Left renal cortex interstitium (tissue), 4 donors: ENCODE measurements at regions not wholly inside any gene's neighbourhood (a gene's known extent, or its start where the extent isn't known, plus 50 kb on each side); places are given as distances from the start of the nearest gene placed in this dataset.

Source experiments
- DNase-seq, 4 donors: peaks; one replicate each; pipeline ENCODE4 v3.0.0-alpha.2; 2013; ENCODE audit warnings: low read depth in 4 of 4, low spot score in 2 of 4, missing footprints in 1 of 4

- DNase-seq, result no peak
Measured at GRCh38 chr5:58122848-58123392, 337.0 kb downstream of the PLK2 start.

- DNase-seq, result no peak
Measured at GRCh38 chr5:58122157-58122556, 337.7 kb downstream of the PLK2 start.

DNA sequence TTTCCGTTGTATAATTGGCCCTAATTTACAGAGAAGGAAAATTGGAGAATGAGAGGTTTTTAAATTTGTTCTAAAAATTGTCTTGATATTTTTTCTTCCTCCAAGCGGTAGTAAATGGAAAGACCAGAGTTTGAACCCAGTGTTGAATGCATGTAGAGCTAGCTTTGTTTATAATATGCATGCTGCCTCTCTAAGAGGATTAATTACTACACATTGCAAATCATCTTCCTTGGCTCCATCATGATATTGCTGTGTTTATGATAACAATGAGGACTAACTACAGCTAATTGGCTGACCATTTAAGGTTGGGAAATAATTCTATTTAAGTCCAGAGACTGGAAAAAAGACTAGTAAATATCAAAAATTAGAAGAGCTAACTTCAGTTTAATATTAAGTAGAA is 338.5 kb downstream of the PLK2 start:
- no peak for DNase-seq

DNA sequence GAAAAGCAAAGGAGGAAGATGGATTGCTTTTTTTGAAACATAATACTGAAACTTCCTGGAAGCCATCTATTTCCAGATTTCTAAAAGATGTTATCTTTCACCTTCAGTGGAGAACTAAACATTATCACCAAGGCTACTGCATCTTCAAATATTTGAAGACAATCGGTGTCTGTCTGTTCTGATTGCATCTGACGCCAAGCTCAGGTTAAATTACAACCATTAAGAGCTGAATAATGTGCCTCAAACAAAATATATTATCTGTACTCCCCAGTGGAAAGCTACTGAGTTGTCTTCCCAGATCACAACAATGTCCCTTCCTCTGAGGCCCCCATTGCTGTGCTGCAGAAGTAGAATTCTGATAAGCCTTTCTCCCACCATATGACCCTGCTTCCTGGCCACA is 342.3 kb downstream of the PLK2 start:
- no peak for DNase-seq

- DNase-seq, result no peak
Measured at GRCh38 chr5:58116346-58116745, 343.5 kb downstream of the PLK2 start.

DNA sequence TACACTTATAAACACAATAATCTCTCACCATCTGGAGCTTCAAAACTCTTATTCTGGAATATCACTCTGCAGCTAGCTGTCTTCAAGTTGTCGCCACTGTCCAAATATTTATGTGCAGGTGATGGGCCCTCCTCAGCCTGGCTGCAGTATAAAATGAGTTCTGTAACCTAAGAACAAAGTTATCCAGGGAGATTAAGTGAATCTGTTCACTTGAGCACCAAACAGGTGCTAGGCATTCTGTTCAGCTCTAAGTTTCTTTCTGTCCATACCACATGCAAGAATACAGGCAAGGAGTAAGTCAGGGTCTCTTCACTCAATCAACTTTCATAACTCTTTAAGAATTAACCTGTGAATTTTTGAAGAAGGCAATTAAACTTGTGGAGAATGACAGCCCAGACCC is 344.1 kb downstream of the PLK2 start:
- no peak for DNase-seq

GRCh38 chr5:58114324-58114723 is 345.6 kb downstream of the PLK2 start:
- no peak for DNase-seq

- DNase-seq, result no peak
Measured at GRCh38 chr5:58113172-58113571, 346.7 kb downstream of the PLK2 start.

- DNase-seq, result no peak
Measured at GRCh38 chr5:58108511-58108910, 351.4 kb downstream of the PLK2 start.

DNA sequence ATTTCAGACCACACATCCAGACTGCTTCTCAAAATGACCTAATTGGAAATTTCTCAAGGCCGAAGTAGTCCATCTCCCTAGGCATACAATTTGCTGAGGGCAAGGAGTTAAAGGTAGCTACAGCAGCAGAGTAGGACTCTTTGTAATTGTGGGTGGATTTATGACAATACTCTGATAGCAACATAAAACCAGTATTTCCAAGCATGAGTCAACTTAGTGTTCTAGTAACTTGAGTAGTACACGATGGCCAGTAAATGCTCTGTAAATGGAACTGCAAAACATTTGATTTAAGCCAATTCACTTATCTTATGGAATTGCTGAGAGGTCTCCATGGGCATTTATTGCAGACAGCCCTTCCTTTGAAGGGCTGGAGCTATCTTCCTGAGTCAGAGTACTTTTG is 352.2 kb downstream of the PLK2 start:
- DNase-seq, result no peak

DNA sequence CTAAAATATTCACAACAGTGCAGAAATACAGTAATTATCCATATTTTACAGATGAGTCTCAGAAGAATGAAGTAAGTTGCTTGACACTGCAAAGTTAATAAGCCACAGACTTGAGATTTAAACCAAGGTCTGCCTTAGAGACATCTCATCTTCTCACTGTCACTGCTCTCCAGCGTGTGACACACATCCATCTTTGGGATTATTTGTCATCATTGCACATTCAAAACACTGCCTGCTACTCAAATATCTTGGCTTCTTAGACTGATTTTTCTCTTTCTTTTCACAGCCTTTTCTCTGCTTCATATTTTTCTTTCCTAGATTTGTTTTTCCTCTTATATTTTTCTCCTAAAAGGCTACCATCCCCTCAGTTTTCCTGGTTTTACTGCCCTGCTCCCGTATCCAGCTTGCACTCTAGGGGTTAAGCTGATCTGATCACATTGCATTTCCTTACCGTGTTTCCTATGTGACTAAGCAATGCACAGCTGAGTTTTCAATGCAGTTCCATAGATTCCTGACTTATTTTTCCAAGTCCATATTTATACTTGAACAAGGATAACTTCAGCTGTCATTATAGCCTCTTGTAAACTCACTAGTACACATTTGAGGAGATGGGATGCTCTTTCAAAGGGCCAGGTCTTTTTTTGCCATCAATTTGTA is 353.0 kb downstream of the PLK2 start:
- no peak for DNase-seq

DNA sequence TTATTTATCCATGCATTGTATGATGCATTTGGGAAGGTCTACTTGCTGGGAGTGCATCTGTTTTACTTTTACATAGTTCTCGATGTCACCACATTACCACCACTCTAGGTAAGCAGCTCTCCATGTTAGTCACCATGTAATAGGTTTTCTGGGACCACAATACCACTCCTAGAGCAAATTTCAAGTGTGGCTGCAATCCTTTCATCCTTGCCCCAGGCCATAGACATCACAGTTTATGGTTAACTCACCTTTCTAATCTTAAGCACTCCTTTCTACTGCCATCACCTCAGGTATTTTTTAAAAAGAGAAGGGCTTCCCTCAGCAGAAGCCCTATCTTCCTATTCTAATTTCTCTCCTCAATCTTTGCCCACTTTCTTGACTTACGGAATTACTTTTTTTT is 354.1 kb downstream of the PLK2 start:
- no peak for DNase-seq

DNA sequence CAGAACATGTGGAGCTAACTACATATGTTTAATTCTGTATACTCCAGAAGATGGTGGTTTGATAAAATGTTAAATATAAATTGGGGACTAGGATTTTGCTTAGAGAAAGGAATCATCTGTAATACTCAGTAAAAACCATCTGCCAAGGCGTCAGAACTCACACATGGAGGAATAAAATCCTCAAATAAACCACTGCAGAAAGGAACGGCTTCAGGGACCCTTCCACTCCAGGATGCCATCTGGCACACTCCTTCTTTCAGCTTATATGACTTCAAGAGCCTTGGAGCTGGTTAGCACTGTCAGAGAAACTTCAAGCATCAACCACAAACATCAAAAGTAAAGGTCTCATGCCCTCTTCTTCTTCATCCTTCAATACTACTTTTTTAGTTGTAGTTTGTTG is 360.6 kb downstream of the PLK2 start:
- DNase-seq, result no peak

- no peak for DNase-seq
Measured at GRCh38 chr5:58094031-58094430, 365.9 kb downstream of the PLK2 start.

DNA sequence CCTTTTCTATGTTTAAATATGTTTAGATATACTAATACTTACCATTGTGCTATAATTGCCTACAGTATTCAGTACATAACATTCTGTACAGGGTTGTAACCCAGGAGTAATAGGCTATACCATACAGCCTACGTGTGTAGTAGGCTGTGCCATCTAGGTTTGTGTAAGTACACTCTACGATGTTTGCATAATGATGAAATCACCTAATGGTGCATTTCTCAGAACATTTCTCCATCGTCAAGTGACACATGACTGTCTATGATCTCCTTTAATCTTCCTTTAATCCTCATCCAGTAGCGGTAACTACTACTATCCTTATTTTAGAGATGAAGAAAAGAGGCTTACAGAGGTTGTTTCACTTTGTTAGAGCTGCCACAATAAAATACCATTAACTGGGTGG is 369.2 kb downstream of the PLK2 start:
- DNase-seq, result no peak

DNA sequence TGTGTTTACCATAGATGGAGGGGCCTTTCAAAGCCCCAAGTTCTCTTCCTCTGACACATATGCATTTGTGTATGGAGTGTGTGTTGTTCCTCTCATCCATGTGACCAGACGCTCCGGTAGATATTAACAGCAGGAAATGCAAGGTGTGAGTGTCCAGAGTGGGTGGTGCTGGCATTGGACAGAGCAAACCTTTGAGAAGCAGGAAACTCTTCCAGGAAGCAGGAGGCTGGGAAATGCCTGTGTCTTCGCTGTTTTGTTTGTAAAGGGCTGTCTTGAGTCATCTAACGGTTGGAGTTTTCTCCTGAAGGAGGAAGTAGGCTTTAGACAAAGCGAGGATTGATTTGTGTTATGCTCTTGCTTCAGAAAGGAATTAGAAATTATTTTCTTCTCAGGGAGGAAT is 370.9 kb downstream of the PLK2 start:
- no peak for DNase-seq

DNA sequence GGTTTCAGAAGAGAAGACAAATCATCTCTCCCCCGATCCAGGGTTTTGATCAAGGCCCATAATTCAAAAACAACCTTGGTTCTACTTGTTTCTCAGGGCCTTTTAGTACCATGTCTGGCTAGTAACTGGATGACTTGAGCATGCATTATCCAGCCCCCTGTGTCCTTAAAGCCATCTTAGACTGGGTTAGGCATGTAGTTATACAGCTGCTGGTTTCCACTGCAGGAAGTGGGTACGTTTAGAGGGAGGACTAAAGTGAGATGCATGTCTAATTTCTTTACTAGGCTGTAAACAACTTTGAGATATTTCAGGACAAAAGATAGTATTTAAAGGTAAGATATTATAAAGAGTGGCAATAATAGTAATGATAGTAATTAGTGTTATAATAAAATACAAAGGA is 372.0 kb downstream of the PLK2 start:
- DNase-seq, result no peak

DNA sequence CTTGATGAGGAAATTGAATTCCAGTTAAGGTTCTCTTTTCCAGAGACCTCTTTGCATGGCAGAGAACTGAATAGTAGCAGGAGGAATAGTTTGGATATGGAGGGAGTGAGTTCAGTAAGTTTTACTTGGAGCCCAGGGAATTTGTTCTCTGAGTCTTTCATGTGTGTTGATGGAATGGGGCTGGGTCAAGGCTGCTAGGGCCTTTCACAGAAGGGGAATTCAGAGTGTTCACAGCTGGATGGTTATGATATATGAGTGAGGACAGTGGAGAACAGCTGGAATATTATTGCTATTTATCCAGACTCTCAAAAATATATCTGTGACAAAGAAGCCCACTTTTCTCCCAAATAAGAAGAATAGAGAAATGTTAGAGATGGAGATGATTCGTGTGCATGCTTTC is 372.8 kb downstream of the PLK2 start:
- DNase-seq, result peak in 3 of 4 donors; percentile 46 to 66 (median 48)

- no peak for DNase-seq
Measured at GRCh38 chr5:58085800-58086199, 374.1 kb downstream of the PLK2 start.

DNA sequence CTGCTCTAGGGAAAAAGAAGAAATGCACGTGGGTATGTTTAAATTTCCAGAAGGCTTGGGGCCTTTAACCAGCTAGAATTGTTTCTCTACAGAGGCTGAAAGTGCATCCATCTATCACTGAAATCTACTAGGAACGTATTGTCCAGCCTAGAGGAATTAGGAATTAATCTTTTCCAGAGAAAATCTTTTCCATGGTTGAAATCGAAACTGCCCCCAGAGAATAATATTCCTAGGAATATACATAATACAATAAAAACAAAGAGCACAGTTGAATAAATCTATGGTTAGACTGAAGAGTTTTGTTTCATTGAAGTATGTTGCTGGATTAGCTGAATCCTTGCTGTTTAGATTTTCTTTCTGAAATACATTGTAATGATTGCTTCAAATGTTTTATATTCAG is 378.5 kb downstream of the PLK2 start:
- no peak for DNase-seq

DNA sequence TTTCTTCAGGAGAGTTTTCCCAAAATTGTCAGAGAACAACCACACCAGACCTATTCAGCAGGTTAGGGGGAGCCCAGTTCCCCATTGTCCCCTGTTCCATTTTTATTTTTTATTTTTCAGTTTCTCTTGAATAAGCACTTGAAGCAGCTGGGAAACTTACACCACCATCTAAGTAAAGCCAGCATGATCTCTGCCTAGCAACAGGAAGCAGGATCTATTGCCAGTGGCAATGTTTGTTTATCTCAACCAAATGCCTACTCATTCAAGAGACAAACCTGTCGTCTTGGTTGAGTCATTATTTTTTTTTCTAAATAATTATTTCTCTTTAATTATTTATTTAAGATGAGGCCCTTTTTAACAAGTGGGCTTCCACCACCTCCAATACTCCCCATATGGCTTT is 379.3 kb downstream of the PLK2 start:
- DNase-seq, result no peak

DNA sequence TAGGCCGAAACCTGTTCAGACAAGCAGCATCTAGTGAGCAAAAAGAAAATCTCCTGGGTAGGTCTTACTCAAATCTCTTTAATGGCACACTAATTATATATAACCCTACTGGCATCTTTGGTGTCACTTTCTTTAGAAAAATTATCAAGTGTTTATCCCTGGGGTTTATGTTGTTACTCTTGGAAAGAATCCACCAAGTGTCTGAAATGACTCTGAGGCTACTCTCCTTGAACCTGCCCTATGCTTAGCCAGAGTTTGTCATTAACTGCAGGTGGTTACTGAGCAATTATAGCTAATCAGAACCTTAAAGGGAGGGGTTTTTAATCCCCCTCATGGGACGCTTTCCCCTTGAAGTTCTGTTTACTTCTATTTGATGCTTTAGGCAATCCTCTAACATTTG is 381.9 kb downstream of the PLK2 start:
- no peak for DNase-seq

GRCh38 chr5:58077416-58077815 is 382.5 kb downstream of the PLK2 start:
- DNase-seq, result no peak
